HG03108 (cell line): ENCODE measurements at regions not wholly inside any gene's neighbourhood (a gene's known extent, or its start where the extent isn't known, plus 50 kb on each side); places are given as distances from the start of the nearest gene placed in this dataset.
"Not testable (repeated sequence)": the region's sequence is repeated elsewhere in the genome, so short reads cannot be mapped to it uniquely, and the experiment has no call there.

Experiments used
- ATAC-seq: cut with Tn5 transposase; IDR thresholded peaks from one replicate; pipeline ENCODE4 v1.9.1; 2021; ENCODE audit warnings: moderate library complexity; ENCODE audit not compliant: unreplicated experiment

GRCh38 chr12:76183459-76184186 lies 99.1 kb upstream of the NAP1L1 start:
- peak; percentile 85 for ATAC-seq

GRCh38 chr12:76180401-76181277 lies 96.2 kb upstream of the NAP1L1 start:
- no peak for ATAC-seq

- no peak for ATAC-seq
Observed at GRCh38 chr12:76178452-76178851, 94.0 kb upstream of the NAP1L1 start.

GRCh38 chr12:76177821-76178220 lies 93.3 kb upstream of the NAP1L1 start:
- ATAC-seq, result no peak

GRCh38 chr12:76176940-76177339 lies 92.5 kb upstream of the NAP1L1 start:
- no peak for ATAC-seq

GRCh38 chr12:76175946-76176345 lies 91.5 kb upstream of the NAP1L1 start:
- ATAC-seq, result not testable (repeated sequence)

- ATAC-seq, result no peak
Observed at GRCh38 chr12:76173756-76174155, 89.3 kb upstream of the NAP1L1 start.

GRCh38 chr12:76158518-76159321 lies 74.2 kb upstream of the NAP1L1 start:
- ATAC-seq, result peak; percentile 97

- ATAC-seq, result no peak
Observed at GRCh38 chr12:76156726-76157125, 72.2 kb upstream of the NAP1L1 start.

- no peak for ATAC-seq
Observed at GRCh38 chr12:76156314-76156713, 71.8 kb upstream of the NAP1L1 start.

GRCh38 chr12:76155157-76155670 lies 70.7 kb upstream of the NAP1L1 start:
- no peak for ATAC-seq

GRCh38 chr12:76153616-76154015 lies 69.1 kb upstream of the NAP1L1 start:
- ATAC-seq, result no peak

GRCh38 chr12:76152181-76152807 lies 67.8 kb upstream of the NAP1L1 start:
- peak; percentile 93 for ATAC-seq

GRCh38 chr12:76144245-76144549 lies 59.7 kb upstream of the NAP1L1 start:
- no peak for ATAC-seq

- ATAC-seq, result peak; percentile 97
Observed at GRCh38 chr12:76143343-76144244, 59.1 kb upstream of the NAP1L1 start.

- ATAC-seq, result no peak
Observed at GRCh38 chr12:76142305-76142704, 57.8 kb upstream of the NAP1L1 start.

- no peak for ATAC-seq
Observed at GRCh38 chr12:76138656-76139055, 54.2 kb upstream of the NAP1L1 start.

- ATAC-seq, result no peak
Observed at GRCh38 chr12:76137606-76138005, 53.1 kb upstream of the NAP1L1 start.

GRCh38 chr12:76135456-76135855 lies 51.0 kb upstream of the NAP1L1 start:
- ATAC-seq, result no peak
